Left lung (tissue), 4 donors: ENCODE measurements at regions not wholly inside any gene's neighbourhood (a gene's known extent, or its start where the extent isn't known, plus 50 kb on each side); places are given as distances from the start of the nearest gene placed in this dataset.
"Not testable (repeated sequence)": the region's sequence is repeated elsewhere in the genome, so short reads cannot be mapped to it uniquely, and the experiment has no call there.

Experiments used
- ATAC-seq: fragments of 200-7000 bp; cut with Tn5 transposase; one replicate; pipeline ENCODE4 v1.9.1; 2020; ENCODE audit warnings: moderate library complexity
- DNase-seq, 4 donors: peaks; one replicate each; pipeline ENCODE4 v3.0.0-alpha.2; 2013 to 2020
- H3K27ac ChIP-seq, 2 donors: fragments of 200-600 bp; sonication (generic) in 1 of 2; one replicate each; pipeline versions ENCODE4 v1.5.0 to v1.8.0; 2020 to 2021
- H3K27me3 ChIP-seq, 2 donors: fragments of 200-600 bp; sonication (generic) in 1 of 2; one replicate each; pipeline versions ENCODE4 v1.5.0 to v1.8.0; 2020 to 2021
- H3K36me3 ChIP-seq, 2 donors: fragments of 200-600 bp; sonication (generic) in 1 of 2; one replicate each; pipeline versions ENCODE4 v1.5.0 to v1.8.0; 2020 to 2021
- H3K4me1 ChIP-seq, 2 donors: fragments of 200-600 bp; one replicate each; pipeline ENCODE4 v1.8.0; 2021
- H3K4me3 ChIP-seq, 2 donors: fragments of 200-600 bp; sonication (generic) in 1 of 2; one replicate each; pipeline versions ENCODE4 v1.5.0 to v1.8.0; 2020 to 2021; ENCODE audit warnings: mild to moderate bottlenecking in 1 of 2
- H3K9me3 ChIP-seq, 2 donors: fragments of 200-600 bp; sonication (generic) in 1 of 2; one replicate each; pipeline versions ENCODE4 v1.5.0 to v1.8.0; 2020 to 2021
- CTCF ChIP-seq, 2 donors: fragments of 200-600 bp; sonication (generic) in 1 of 2; IDR thresholded peaks; one replicate each; pipeline versions ENCODE4 v1.5.0 to v1.8.0; 2021; ENCODE audit warnings: antibody characterized with exemption in 2 of 2
- intact Hi-C, 2 donors: fragments of 100-400 bp; cut with DNase I; formaldehyde crosslinking; loops; one replicate each; pipeline versions ENCODE4 v1.11.2 to v1.14.2; 2022
- donor health status: DM: no; HTN: yes; CAD: no.
- donor health status: DM: no; HTN: no; CAD: no.

GRCh38 chr5:104859437-104859836 is 1296.8 kb upstream of the NUDT12 start:
- DNase-seq (no peak), ATAC-seq (no peak)
- no peak overlapping the region for H3K4me3 ChIP-seq
- H3K9me3 ChIP-seq = no peaks in the 10 kb centered on the region
- H3K36me3 ChIP-seq = no peaks in the 10 kb centered on the region
- no peak overlapping the region for H3K27ac ChIP-seq
- TF ChIP-seq CTCF (IDR thresholded peaks at IDR 0.05) = no peak
- intact Hi-C loops = no loop called here
- no peaks in the 10 kb centered on the region for H3K4me1 ChIP-seq
- H3K27me3 ChIP-seq = no peaks in the 10 kb centered on the region

GRCh38 chr5:104852099-104852498 is 1289.5 kb upstream of the NUDT12 start:
- H3K4me3 ChIP-seq, H3K36me3 ChIP-seq, intact Hi-C loops, H3K4me1 ChIP-seq, H3K27me3 ChIP-seq, H3K9me3 ChIP-seq, DNase-seq, H3K27ac ChIP-seq, ATAC-seq: not testable (repeated sequence)

GRCh38 chr5:104845541-104845940 is 1283.0 kb upstream of the NUDT12 start:
- Histone ChIP-seq H3K27ac (no peak overlapping the region), H3K4me3 (no peak overlapping the region), H3K9me3 (peaks cover 0 to 5% of the 10 kb centered on the region in 2 donors), H3K36me3 (no peaks in the 10 kb centered on the region), H3K27me3 (no peaks in the 10 kb centered on the region), H3K4me1 (no peaks in the 10 kb centered on the region)
- intact Hi-C loops = no loop called here
- DNase-seq = no peak
- ATAC-seq = no peak
- TF ChIP-seq CTCF (IDR thresholded peaks at IDR 0.05) = no peak

- H3K4me1 ChIP-seq = no peaks in the 10 kb centered on the region
- no peaks in the 10 kb centered on the region for H3K36me3 ChIP-seq
- no peak overlapping the region for H3K4me3 ChIP-seq
- intact Hi-C loops = no loop called here
- H3K27me3 ChIP-seq = no peaks in the 10 kb centered on the region
- DNase-seq = no peak
- no peak for ATAC-seq
- H3K27ac ChIP-seq = no peak overlapping the region
- TF ChIP-seq CTCF (IDR thresholded peaks at IDR 0.05) = no peak
- peaks cover 0 to 1% of the 10 kb centered on the region in 2 donors for H3K9me3 ChIP-seq
Measured at GRCh38 chr5:104843822-104844221, 1281.2 kb upstream of the NUDT12 start.

GRCh38 chr5:104840284-104840683 is 1277.7 kb upstream of the NUDT12 start:
- Histone ChIP-seq H3K4me1 (no peaks in the 10 kb centered on the region), H3K9me3 (no peaks in the 10 kb centered on the region), H3K27me3 (no peaks in the 10 kb centered on the region), H3K27ac (no peak overlapping the region), H3K36me3 (no peaks in the 10 kb centered on the region), H3K4me3 (no peak overlapping the region)
- intact Hi-C loops = no loop called here
- DNase-seq = no peak
- ATAC-seq = no peak
- no peak for TF ChIP-seq CTCF (IDR thresholded peaks at IDR 0.05)

- intact Hi-C loops, H3K27me3 ChIP-seq, H3K4me1 ChIP-seq, H3K4me3 ChIP-seq, H3K9me3 ChIP-seq, DNase-seq, H3K36me3 ChIP-seq, ATAC-seq, H3K27ac ChIP-seq: not testable (repeated sequence)
Measured at GRCh38 chr5:104831515-104831914, 1268.9 kb upstream of the NUDT12 start.
